Sigmoid colon (tissue), 6 donors: ENCODE measurements at regions not wholly inside any gene's neighbourhood (a gene's known extent, or its start where the extent isn't known, plus 50 kb on each side); places are given as distances from the start of the nearest gene placed in this dataset.
A peak's percentile ranks its signal among the peaks of the same experiment; 100 is the strongest.

Experiments
- DNase-seq: peaks from one replicate; pipeline ENCODE4 v3.0.0-alpha.2; 2019
- H3K27ac ChIP-seq, 4 donors: fragments of 200-600 bp; sonication (generic); one replicate each; pipeline ENCODE4 v1.5.1; 2016 to 2019; ENCODE audit warnings: mild to moderate bottlenecking in 1 of 4
- H3K27me3 ChIP-seq, 3 donors: fragments of 200-600 bp; sonication (generic); one replicate each; pipeline ENCODE4 v1.5.1; 2019; ENCODE audit warnings: mild to moderate bottlenecking in 1 of 3
- H3K36me3 ChIP-seq, 4 donors: fragments of 200-600 bp; sonication (generic); one replicate each; pipeline ENCODE4 v1.5.1; 2016 to 2019
- H3K4me1 ChIP-seq, 4 donors: fragments of 200-600 bp; sonication (generic); one replicate each; pipeline ENCODE4 v1.5.1; 2017 to 2019
- H3K4me3 ChIP-seq, 4 donors: fragments of 200-600 bp; sonication (generic); one replicate each; pipeline ENCODE4 v1.5.1; 2017 to 2019; ENCODE audit warnings: mild to moderate bottlenecking in 2 of 4, moderate library complexity in 1 of 4
- H3K9me3 ChIP-seq, 4 donors: fragments of 200-600 bp in 3 of 4; sonication (generic) in 3 of 4; one replicate each; pipeline versions ENCODE4 v1.5.1 to v1.6.1; 2013 to 2019
- CTCF ChIP-seq, 4 experiments: fragments of 450-650 bp in 3 of 4; fragments of 200-600 bp in 1 of 4; IDR thresholded peaks; one replicate each; pipeline ENCODE4 v1.5.1; 2016 to 2019; ENCODE audit warnings: antibody characterized with exemption in 4 of 4, mild to moderate bottlenecking in 3 of 4, moderate library complexity in 2 of 4
- EP300 ChIP-seq, 4 donors: sonication (generic); formaldehyde crosslinking; IDR thresholded peaks; one replicate each; pipeline ENCODE4 v1.6.1; 2017; ENCODE audit warnings: antibody characterized with exemption in 4 of 4
- POLR2A ChIP-seq, 2 donors: fragments of 450-650 bp; IDR thresholded peaks; one replicate each; pipeline ENCODE4 v1.6.1; 2016; ENCODE audit warnings: antibody characterized with exemption in 2 of 2, mild to moderate bottlenecking in 2 of 2, moderate library complexity in 2 of 2
- POLR2AphosphoS5 ChIP-seq, 4 donors: sonication (generic); formaldehyde crosslinking; IDR thresholded peaks; one replicate each; pipeline ENCODE4 v1.6.1; 2017; ENCODE audit warnings: antibody characterized with exemption in 4 of 4
- WGBS, 2 donors: extraction: QIAGEN DNeasy Blood & Tissue Kit; methylation state at CpG; one replicate each; pipeline ENCODE4 v1.1.7; 2013; 5-methylcytosine and 5-hydroxymethylcytosine counted together
- intact Hi-C: fragments of 100-400 bp; cut with DNase I; formaldehyde crosslinking; loops from one replicate; pipeline ENCODE4 v1.15.1; 2023
- donor health status: healthy with polysubstance abuse.
- donor health status: healthy.

- intact Hi-C loops, result no loop called here
- peaks cover 0 to 6% (median 3%) of the 10 kb centered on the region in 4 donors for H3K4me1 ChIP-seq
- no peaks in the 10 kb centered on the region for H3K9me3 ChIP-seq
- peaks cover 0 to 10% (median 0%) of the 10 kb centered on the region in 3 donors for H3K27me3 ChIP-seq
- TF ChIP-seq POLR2A (IDR thresholded peaks at IDR 0.05), result no peak
- TF ChIP-seq CTCF (IDR thresholded peaks at IDR 0.05), result no peak
- no peak for TF ChIP-seq EP300 (IDR thresholded peaks at IDR 0.05)
- TF ChIP-seq POLR2AphosphoS5 (IDR thresholded peaks at IDR 0.05), result no peak
- WGBS, 2 donors, result 23 to 38% methylated on average over 9 of the region's 9 CpGs
- H3K27ac ChIP-seq, result no peak overlapping the region
- no peaks in the 10 kb centered on the region for H3K36me3 ChIP-seq
- no peak overlapping the region for H3K4me3 ChIP-seq
- DNase-seq, result no peak
Observed at GRCh38 chr20:57020364-57020763, 246.1 kb downstream of the BMP7 start.

DNA sequence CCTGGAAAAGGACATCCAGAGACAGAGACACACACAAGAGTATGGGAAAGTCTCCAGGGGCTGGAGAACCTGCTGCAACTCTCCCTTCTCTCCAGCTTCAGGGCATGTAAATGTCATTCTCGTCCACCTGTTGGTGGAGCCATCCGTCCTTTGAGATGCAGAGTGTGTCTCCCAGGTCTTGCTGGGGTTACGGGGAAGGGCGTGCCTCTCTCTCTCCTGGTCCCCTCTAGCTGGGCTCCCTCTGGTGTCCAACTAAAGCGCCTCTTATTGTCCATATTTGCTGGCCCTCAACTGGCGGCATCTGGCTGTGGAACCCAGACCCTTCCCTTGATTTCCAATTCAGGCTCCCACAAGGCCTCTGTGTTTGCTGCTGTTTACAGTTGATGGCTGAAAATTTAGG is 244.1 kb downstream of the BMP7 start:
- TF ChIP-seq CTCF (IDR thresholded peaks at IDR 0.05) (no peak), POLR2AphosphoS5 (IDR thresholded peaks at IDR 0.05) (no peak), POLR2A (IDR thresholded peaks at IDR 0.05) (no peak), EP300 (IDR thresholded peaks at IDR 0.05) (no peak)
- WGBS, 2 donors, result 46 to 60% methylated on average over 6 of the region's 6 CpGs
- Histone ChIP-seq H3K36me3 (no peaks in the 10 kb centered on the region), H3K9me3 (no peaks in the 10 kb centered on the region), H3K4me3 (no peak overlapping the region), H3K4me1 (peaks cover 0 to 16% (median 7%) of the 10 kb centered on the region in 4 donors), H3K27me3 (peaks cover 0 to 10% (median 0%) of the 10 kb centered on the region in 3 donors), H3K27ac (no peak overlapping the region)
- intact Hi-C loops, result no loop called here
- DNase-seq, result no peak

DNA sequence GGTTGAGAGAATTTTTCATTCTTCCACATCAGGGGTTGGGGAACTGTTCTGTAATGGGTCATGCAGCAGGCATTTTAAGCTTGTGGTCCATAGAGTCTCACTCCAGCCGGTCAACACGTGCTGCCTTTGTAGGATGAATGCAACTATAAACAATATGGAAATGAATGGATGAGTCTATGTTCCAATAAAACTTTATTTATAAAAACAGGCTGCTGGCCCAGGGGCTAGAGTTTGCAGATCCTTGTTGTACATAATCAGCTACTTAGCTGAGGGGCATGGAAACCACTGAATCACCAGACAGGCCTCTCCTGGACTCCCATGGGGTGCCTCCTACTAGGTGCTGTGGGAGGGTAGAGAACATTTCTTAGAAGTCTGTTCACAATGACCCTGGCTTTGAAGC is 243.4 kb downstream of the BMP7 start:
- 87% methylated on average over 2 of the region's 2 CpGs for WGBS, 2 donors
- Histone ChIP-seq H3K27me3 (peaks cover 0 to 10% (median 0%) of the 10 kb centered on the region in 3 donors), H3K27ac (no peak overlapping the region), H3K4me3 (no peak overlapping the region), H3K9me3 (no peaks in the 10 kb centered on the region), H3K4me1 (peaks cover 0 to 16% (median 7%) of the 10 kb centered on the region in 4 donors), H3K36me3 (no peaks in the 10 kb centered on the region)
- intact Hi-C loops, result no loop called here
- DNase-seq, result no peak
- TF ChIP-seq CTCF (IDR thresholded peaks at IDR 0.05) (no peak), EP300 (IDR thresholded peaks at IDR 0.05) (no peak), POLR2A (IDR thresholded peaks at IDR 0.05) (no peak), POLR2AphosphoS5 (IDR thresholded peaks at IDR 0.05) (no peak)

DNA sequence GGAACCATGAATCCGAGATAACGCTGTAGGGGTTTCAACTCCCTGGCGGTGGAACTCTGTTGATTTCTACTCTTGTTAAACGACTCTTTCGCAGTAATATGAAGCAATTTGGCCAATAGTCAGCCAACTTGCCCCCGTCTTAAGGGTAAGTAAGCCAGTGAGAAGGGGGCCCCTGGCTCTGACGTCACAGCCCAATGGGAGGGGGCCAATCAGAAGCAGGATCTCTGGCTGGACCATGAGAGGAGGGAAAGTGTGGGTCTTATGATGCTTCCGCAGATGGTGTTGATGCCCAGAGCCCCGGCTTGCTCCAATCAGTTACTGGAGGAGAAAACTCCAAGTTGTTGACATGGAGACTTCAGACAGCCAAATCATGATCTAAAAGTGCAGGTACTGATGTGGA is 242.4 kb downstream of the BMP7 start:
- H3K4me1 ChIP-seq, result peaks cover 0 to 16% (median 7%) of the 10 kb centered on the region in 4 donors
- no peaks in the 10 kb centered on the region for H3K9me3 ChIP-seq
- H3K27ac ChIP-seq, result no peak overlapping the region
- no peak for TF ChIP-seq POLR2A (IDR thresholded peaks at IDR 0.05)
- TF ChIP-seq POLR2AphosphoS5 (IDR thresholded peaks at IDR 0.05), result no peak
- no peak for TF ChIP-seq EP300 (IDR thresholded peaks at IDR 0.05)
- no peak for TF ChIP-seq CTCF (IDR thresholded peaks at IDR 0.05)
- intact Hi-C loops, result no loop called here
- WGBS, 2 donors, result 89 to 92% methylated on average over 9 of the region's 9 CpGs
- no peak overlapping the region for H3K4me3 ChIP-seq
- H3K27me3 ChIP-seq, result peaks cover 0 to 10% (median 0%) of the 10 kb centered on the region in 3 donors
- DNase-seq, result no peak
- H3K36me3 ChIP-seq, result no peaks in the 10 kb centered on the region

- WGBS, 2 donors, result 62 to 81% methylated on average over 4 of the region's 4 CpGs
- H3K36me3 ChIP-seq, result no peaks in the 10 kb centered on the region
- no peak for DNase-seq
- TF ChIP-seq EP300 (IDR thresholded peaks at IDR 0.05), result no peak
- TF ChIP-seq POLR2AphosphoS5 (IDR thresholded peaks at IDR 0.05), result no peak
- TF ChIP-seq POLR2A (IDR thresholded peaks at IDR 0.05), result no peak
- no peak for TF ChIP-seq CTCF (IDR thresholded peaks at IDR 0.05)
- peaks cover 0 to 10% (median 0%) of the 10 kb centered on the region in 3 donors for H3K27me3 ChIP-seq
- intact Hi-C loops, result no loop called here
- H3K27ac ChIP-seq, result peak overlapping the region in 1 of 4 donors; percentile 73
- peaks cover 0 to 16% (median 7%) of the 10 kb centered on the region in 4 donors for H3K4me1 ChIP-seq
- H3K9me3 ChIP-seq, result no peaks in the 10 kb centered on the region
- no peak overlapping the region for H3K4me3 ChIP-seq
Observed at GRCh38 chr20:57024849-57025248, 241.6 kb downstream of the BMP7 start.
